Spleen (tissue), 11 donors: ENCODE measurements at regions not wholly inside any gene's neighbourhood (a gene's known extent, or its start where the extent isn't known, plus 50 kb on each side); places are given as distances from the start of the nearest gene placed in this dataset.
"Not testable (repeated sequence)": the region's sequence is repeated elsewhere in the genome, so short reads cannot be mapped to it uniquely, and the experiment has no call there.

Experiments used
- DNase-seq: peaks from one replicate; pipeline ENCODE4 v3.0.0-alpha.2; 2020
- H3K27ac ChIP-seq, 8 donors: fragments of 200-600 bp; sonication (generic) in 7 of 8; 1 replicate in 4 of 8; 2 replicates in 4 of 8; pipeline versions ENCODE4 v1.5.0 to v1.8.0; 2016 to 2021; ENCODE audit warnings: inconsistent platforms in 4 of 8, mild to moderate bottlenecking in 4 of 8, moderate library complexity in 1 of 8
- H3K27me3 ChIP-seq, 7 donors: fragments of 200-600 bp; sonication (generic) in 6 of 7; replicated peaks in 1 of 7; 1 replicate in 4 of 7; 2 replicates in 3 of 7; pipeline versions ENCODE4 v1.5.0 to v1.8.0; 2016 to 2021; ENCODE audit warnings: inconsistent platforms in 3 of 7, mild to moderate bottlenecking in 1 of 7
- H3K36me3 ChIP-seq, 6 donors: fragments of 200-600 bp; sonication (generic) in 5 of 6; 1 replicate in 4 of 6; 2 replicates in 2 of 6; pipeline versions ENCODE4 v1.5.0 to v1.8.0; 2016 to 2021; ENCODE audit warnings: inconsistent platforms in 2 of 6
- H3K4me1 ChIP-seq, 6 donors: fragments of 200-600 bp; sonication (generic) in 5 of 6; 1 replicate in 3 of 6; 2 replicates in 3 of 6; pipeline versions ENCODE4 v1.5.0 to v1.8.0; 2016 to 2021; ENCODE audit warnings: inconsistent platforms in 3 of 6
- H3K4me3 ChIP-seq, 8 donors: fragments of 200-600 bp; sonication (generic) in 7 of 8; 1 replicate in 4 of 8; 2 replicates in 4 of 8; pipeline versions ENCODE4 v1.5.0 to v1.8.0; 2016 to 2021; ENCODE audit warnings: inconsistent platforms in 4 of 8, mild to moderate bottlenecking in 4 of 8, moderate library complexity in 2 of 8
- H3K9me3 ChIP-seq, 8 donors: fragments of 200-600 bp; sonication (generic) in 7 of 8; 1 replicate in 4 of 8; 2 replicates in 4 of 8; pipeline versions ENCODE4 v1.5.0 to v1.8.0; 2016 to 2021; ENCODE audit warnings: inconsistent platforms in 4 of 8
- POLR2A ChIP-seq, 3 donors: fragments of 450-650 bp; IDR thresholded peaks; one replicate each; pipeline ENCODE4 v1.5.1; 2017; ENCODE audit warnings: antibody characterized with exemption in 3 of 3, mild to moderate bottlenecking in 1 of 3
- POLR2AphosphoS5 ChIP-seq, 3 donors: sonication (generic); formaldehyde crosslinking; IDR thresholded peaks; one replicate each; pipeline ENCODE4 v1.5.1; 2017; ENCODE audit warnings: antibody characterized with exemption in 3 of 3
- WGBS, 5 donors: extraction: QIAGEN DNeasy Blood & Tissue Kit in 3 of 5; methylation state at CpG; one replicate each; pipeline versions ENCODE4 v1.1.5 to v1.1.7; 2013 to 2018; 5-methylcytosine and 5-hydroxymethylcytosine counted together
- intact Hi-C: fragments of 100-400 bp; cut with DNase I; formaldehyde crosslinking; loops from one replicate; pipeline ENCODE4 v1.15.0; 2023; ENCODE audit warnings: low total_unique reads
- TF ChIP-seq, protein P1 (sequence below), 11 experiments: fragments of 200-600 bp in 7 of 11; fragments of 450-650 bp in 4 of 11; sonication (generic) in 4 of 11; IDR thresholded peaks in 8 of 11; conservative IDR thresholded peaks in 3 of 11; 1 replicate in 7 of 11; 2 replicates in 4 of 11; pipeline versions ENCODE4 v1.4.0 to v1.8.0; 2016 to 2021; ENCODE audit warnings: antibody characterized with exemption in 11 of 11, inconsistent platforms in 4 of 11, mild to moderate bottlenecking in 1 of 11
- donor health status: healthy with polysubstance abuse.
- donor health status: DM: no; HTN: no; CAD: no; lungs with moderate emphysema.
- donor health status: DM: no; HTN: no; CAD: no.
- donor health status: Bipolar disorder and iron deficiency.
- donor health status: healthy.
- donor health status: DM: no; HTN: no; CAD: no.
- donor health status: DM: yes; HTN: yes; CAD: no.

GRCh38 chr12:129997239-129997638, 93.4 kb upstream of the TMEM132D start:
- Histone ChIP-seq H3K4me3 (no peak overlapping the region), H3K9me3 (peaks cover 0 to 8% (median 2%) of the 10 kb centered on the region in 8 donors), H3K27ac (no peak overlapping the region), H3K4me1 (no peaks in the 10 kb centered on the region), H3K27me3 (peaks cover 0 to 8% (median 0%) of the 10 kb centered on the region in 7 donors), H3K36me3 (no peaks in the 10 kb centered on the region)
- intact Hi-C loops: no loop called here
- 27 to 41% (median 37%) methylated on average over 5 of the region's 5 CpGs for WGBS, 5 donors
- no peak for DNase-seq
- TF ChIP-seq POLR2A (IDR thresholded peaks at IDR 0.05): no peak
- TF ChIP-seq, protein P1, sequence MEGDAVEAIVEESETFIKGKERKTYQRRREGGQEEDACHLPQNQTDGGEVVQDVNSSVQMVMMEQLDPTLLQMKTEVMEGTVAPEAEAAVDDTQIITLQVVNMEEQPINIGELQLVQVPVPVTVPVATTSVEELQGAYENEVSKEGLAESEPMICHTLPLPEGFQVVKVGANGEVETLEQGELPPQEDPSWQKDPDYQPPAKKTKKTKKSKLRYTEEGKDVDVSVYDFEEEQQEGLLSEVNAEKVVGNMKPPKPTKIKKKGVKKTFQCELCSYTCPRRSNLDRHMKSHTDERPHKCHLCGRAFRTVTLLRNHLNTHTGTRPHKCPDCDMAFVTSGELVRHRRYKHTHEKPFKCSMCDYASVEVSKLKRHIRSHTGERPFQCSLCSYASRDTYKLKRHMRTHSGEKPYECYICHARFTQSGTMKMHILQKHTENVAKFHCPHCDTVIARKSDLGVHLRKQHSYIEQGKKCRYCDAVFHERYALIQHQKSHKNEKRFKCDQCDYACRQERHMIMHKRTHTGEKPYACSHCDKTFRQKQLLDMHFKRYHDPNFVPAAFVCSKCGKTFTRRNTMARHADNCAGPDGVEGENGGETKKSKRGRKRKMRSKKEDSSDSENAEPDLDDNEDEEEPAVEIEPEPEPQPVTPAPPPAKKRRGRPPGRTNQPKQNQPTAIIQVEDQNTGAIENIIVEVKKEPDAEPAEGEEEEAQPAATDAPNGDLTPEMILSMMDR (IDR thresholded peaks at IDR 0.05 in 8 of 11, conservative IDR thresholded peaks at IDR 0.05 in 3 of 11): no peak
- no peak for TF ChIP-seq POLR2AphosphoS5 (IDR thresholded peaks at IDR 0.05)

GRCh38 chr12:130004310-130004877, 100.6 kb upstream of the TMEM132D start:
- peaks cover 0 to 18% (median 0%) of the 10 kb centered on the region in 7 donors for H3K27me3 ChIP-seq
- DNase-seq, H3K36me3 ChIP-seq, H3K4me1 ChIP-seq, H3K9me3 ChIP-seq, H3K4me3 ChIP-seq, intact Hi-C loops, H3K27ac ChIP-seq: not testable (repeated sequence)
- 78 to 86% (median 85%) methylated on average over 3 to 4 of the region's 4 CpGs for WGBS, 5 donors

DNA sequence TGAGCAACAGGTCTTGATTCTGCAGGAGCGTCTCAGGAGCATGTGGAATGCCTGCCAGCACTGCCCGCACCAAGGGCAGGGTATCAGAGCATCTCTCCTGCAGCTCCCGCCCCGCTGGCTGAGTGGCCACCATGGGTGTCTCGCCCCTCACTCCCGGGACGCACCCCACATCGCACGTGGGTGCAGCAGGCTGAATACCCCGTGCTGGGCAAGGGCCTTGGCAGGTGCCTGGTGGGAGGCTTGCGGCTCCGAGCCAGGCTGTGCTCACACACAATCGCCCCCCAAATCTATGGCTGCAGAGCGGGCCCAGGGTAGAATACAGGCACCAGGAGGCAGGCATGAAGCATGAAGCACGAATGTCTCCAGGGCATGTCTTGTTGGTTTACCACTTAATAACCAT, 103.9 kb upstream of the TMEM132D start:
- peaks cover 0 to 4% (median 0%) of the 10 kb centered on the region in 8 donors for H3K9me3 ChIP-seq
- no peak overlapping the region for H3K4me3 ChIP-seq
- no peaks in the 10 kb centered on the region for H3K4me1 ChIP-seq
- peaks cover 0 to 46% (median 0%) of the 10 kb centered on the region in 7 donors for H3K27me3 ChIP-seq
- no peak for DNase-seq
- TF ChIP-seq POLR2AphosphoS5 (IDR thresholded peaks at IDR 0.05) (no peak), POLR2A (IDR thresholded peaks at IDR 0.05) (no peak)
- TF ChIP-seq, protein P1 (IDR thresholded peaks at IDR 0.05 in 8 of 11, conservative IDR thresholded peaks at IDR 0.05 in 3 of 11): no peak
- WGBS, 5 donors: 83 to 91% (median 87%) methylated on average over 10 to 15 of the region's 15 CpGs
- no peaks in the 10 kb centered on the region for H3K36me3 ChIP-seq
- intact Hi-C loops: no loop called here
- H3K27ac ChIP-seq: no peak overlapping the region

DNA sequence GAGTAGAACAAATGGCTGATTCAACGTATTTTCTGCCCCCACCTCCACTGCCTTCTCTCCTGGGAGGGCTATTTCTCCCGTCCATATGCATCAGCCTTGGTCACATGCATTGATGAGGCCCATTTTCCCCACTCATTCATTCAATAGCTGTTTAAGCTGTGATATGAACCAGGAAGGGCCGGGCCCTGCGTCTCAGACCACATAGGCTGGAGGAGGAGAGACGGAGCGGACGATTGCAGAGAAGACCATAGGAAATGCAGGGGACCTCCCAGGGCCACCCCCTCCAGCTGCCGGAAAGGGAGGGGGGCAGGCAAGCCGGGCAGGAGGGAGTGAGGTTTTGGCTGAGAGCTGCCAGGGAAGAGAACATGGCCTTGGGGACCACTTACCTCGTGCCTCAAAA, 104.4 kb upstream of the TMEM132D start:
- DNase-seq: no peak
- Histone ChIP-seq H3K4me1 (no peaks in the 10 kb centered on the region), H3K27me3 (peaks cover 0 to 50% (median 0%) of the 10 kb centered on the region in 7 donors), H3K4me3 (no peak overlapping the region), H3K27ac (no peak overlapping the region), H3K9me3 (peaks cover 0 to 4% (median 0%) of the 10 kb centered on the region in 8 donors), H3K36me3 (no peaks in the 10 kb centered on the region)
- TF ChIP-seq POLR2AphosphoS5 (IDR thresholded peaks at IDR 0.05) (no peak), POLR2A (IDR thresholded peaks at IDR 0.05) (no peak)
- TF ChIP-seq, protein P1 (IDR thresholded peaks at IDR 0.05 in 8 of 11, conservative IDR thresholded peaks at IDR 0.05 in 3 of 11): no peak
- whole genome bisulfite sequencing, 5 donors: 46 to 61% (median 56%) methylated on average over 10 of the region's 10 CpGs
- intact Hi-C loops: no loop called here
